Skeletal muscle tissue (tissue), 3 donors: ENCODE measurements at regions not wholly inside any gene's neighbourhood (a gene's known extent, or its start where the extent isn't known, plus 50 kb on each side); places are given as distances from the start of the nearest gene placed in this dataset.
A peak's percentile ranks its signal among the peaks of the same experiment; 100 is the strongest.

Source experiments
- H3K27ac ChIP-seq: one replicate; pipeline ENCODE4 v1.7.0; 2013; ENCODE audit warnings: mild to moderate bottlenecking, low read depth, low read length, inconsistent platforms
- H3K27me3 ChIP-seq, 3 donors: one replicate each; pipeline ENCODE4 v1.7.0; 2013; ENCODE audit warnings: low read length in 3 of 3; ENCODE audit not compliant: control insufficient read depth in 3 of 3, insufficient read depth in 3 of 3
- H3K36me3 ChIP-seq, 3 donors: one replicate each; pipeline ENCODE4 v1.7.0; 2013; ENCODE audit warnings: low read length in 3 of 3; ENCODE audit not compliant: control insufficient read depth in 3 of 3, insufficient read depth in 3 of 3
- H3K4me1 ChIP-seq, 3 donors: one replicate each; pipeline ENCODE4 v1.7.0; 2013; ENCODE audit warnings: low read length in 3 of 3, mild to moderate bottlenecking in 3 of 3; ENCODE audit not compliant: control insufficient read depth in 3 of 3, insufficient read depth in 3 of 3
- H3K4me3 ChIP-seq, 3 donors: one replicate each; pipeline ENCODE4 v1.7.0; 2013; ENCODE audit warnings: low read length in 3 of 3
- H3K9ac ChIP-seq, 3 donors: one replicate each; pipeline ENCODE4 v1.7.0; 2013; ENCODE audit warnings: low read length in 3 of 3, mild to moderate bottlenecking in 3 of 3, moderate library complexity in 2 of 3, low read depth in 1 of 3
- H3K9me3 ChIP-seq, 3 donors: one replicate each; pipeline ENCODE4 v1.7.0; 2013; ENCODE audit warnings: low read length in 3 of 3; ENCODE audit not compliant: control insufficient read depth in 3 of 3
- donor health status: Osteomylitis.

GRCh38 chr3:150072576-150072975 is 101.9 kb upstream of the PFN2 start:
- Histone ChIP-seq H3K27me3 (no peaks in the 10 kb centered on the region), H3K9me3 (peaks cover 0 to 3% (median 0%) of the 10 kb centered on the region in 3 donors), H3K4me1 (peaks cover 26 to 42% (median 38%) of the 10 kb centered on the region in 3 donors)

DNA sequence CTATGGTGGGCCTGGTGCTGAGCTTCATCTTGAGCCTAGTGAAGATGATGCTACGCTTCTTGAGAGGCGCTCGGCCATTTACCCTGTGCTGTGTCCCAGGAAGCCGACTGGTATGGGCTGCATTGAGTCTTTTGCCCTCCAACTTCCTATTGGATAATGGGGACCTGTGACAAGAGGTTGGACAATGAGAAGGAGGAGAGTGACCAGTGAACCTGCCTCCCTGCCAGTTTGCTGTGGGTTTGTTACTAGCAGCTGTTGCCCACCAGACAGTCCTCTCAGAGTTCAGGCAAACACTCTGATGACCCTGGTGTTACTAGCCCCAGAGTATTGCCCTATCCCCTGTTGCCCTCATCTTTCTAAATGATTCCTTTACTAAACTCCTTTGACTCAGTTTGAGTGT is 99.6 kb upstream of the PFN2 start:
- Histone ChIP-seq H3K27ac (peak overlapping the region; percentile 89), H3K4me3 (peak overlapping the region in 2 of 3 donors; percentile 22 to 29), H3K9ac (peak overlapping the region in 1 of 3 donors; percentile 33), H3K27me3 (no peaks in the 10 kb centered on the region), H3K4me1 (peaks cover 26 to 45% (median 40%) of the 10 kb centered on the region in 3 donors), H3K36me3 (no peaks in the 10 kb centered on the region), H3K9me3 (no peaks in the 10 kb centered on the region)

More at GRCh38 chr3:150072576-150072975, 101.9 kb upstream of the PFN2 start:
- Histone ChIP-seq H3K27ac (no peak overlapping the region), H3K9ac (no peak overlapping the region), H3K36me3 (no peaks in the 10 kb centered on the region), H3K4me3 (no peak overlapping the region)

GRCh38 chr3:150069633-150070032 is 98.9 kb upstream of the PFN2 start:
- Histone ChIP-seq H3K9ac (peak overlapping the region in 1 of 3 donors; percentile 33), H3K27me3 (no peaks in the 10 kb centered on the region), H3K36me3 (no peaks in the 10 kb centered on the region), H3K4me3 (peak overlapping the region in 2 of 3 donors; percentile 22 to 29), H3K27ac (peak overlapping the region; percentile 89), H3K4me1 (peaks cover 26 to 45% (median 43%) of the 10 kb centered on the region in 3 donors), H3K9me3 (no peaks in the 10 kb centered on the region)

DNA sequence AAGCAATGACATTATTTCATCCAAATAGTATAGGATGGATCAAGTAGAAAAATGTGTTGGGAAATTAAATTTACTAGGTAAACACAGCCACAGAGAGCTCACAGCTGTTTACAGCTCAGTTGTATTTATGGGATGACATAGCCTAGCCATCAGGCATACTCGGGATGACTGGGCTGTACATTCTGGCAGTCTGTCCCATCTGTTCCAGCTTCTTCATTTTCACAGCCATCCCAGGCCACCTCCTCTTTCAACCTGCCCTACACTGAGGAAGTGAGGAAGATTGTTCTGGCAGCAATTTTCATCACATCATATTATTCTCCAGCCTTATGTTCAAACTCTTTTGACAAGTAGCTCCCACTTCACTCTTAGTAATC is 98.4 kb upstream of the PFN2 start:
- Histone ChIP-seq H3K4me3 (no peak overlapping the region), H3K36me3 (no peaks in the 10 kb centered on the region), H3K27me3 (no peaks in the 10 kb centered on the region), H3K4me1 (peaks cover 26 to 45% (median 43%) of the 10 kb centered on the region in 3 donors), H3K9me3 (no peaks in the 10 kb centered on the region), H3K9ac (peak overlapping the region in 1 of 3 donors; percentile 63), H3K27ac (peak overlapping the region; percentile 89)

GRCh38 chr3:150068440-150069153 is 97.9 kb upstream of the PFN2 start:
- Histone ChIP-seq H3K27ac (peak overlapping the region; percentile 89), H3K9ac (peak overlapping the region in 1 of 3 donors; percentile 63), H3K9me3 (no peaks in the 10 kb centered on the region), H3K27me3 (no peaks in the 10 kb centered on the region), H3K36me3 (no peaks in the 10 kb centered on the region), H3K4me3 (no peak overlapping the region), H3K4me1 (peaks cover 26 to 49% (median 46%) of the 10 kb centered on the region in 3 donors)

DNA sequence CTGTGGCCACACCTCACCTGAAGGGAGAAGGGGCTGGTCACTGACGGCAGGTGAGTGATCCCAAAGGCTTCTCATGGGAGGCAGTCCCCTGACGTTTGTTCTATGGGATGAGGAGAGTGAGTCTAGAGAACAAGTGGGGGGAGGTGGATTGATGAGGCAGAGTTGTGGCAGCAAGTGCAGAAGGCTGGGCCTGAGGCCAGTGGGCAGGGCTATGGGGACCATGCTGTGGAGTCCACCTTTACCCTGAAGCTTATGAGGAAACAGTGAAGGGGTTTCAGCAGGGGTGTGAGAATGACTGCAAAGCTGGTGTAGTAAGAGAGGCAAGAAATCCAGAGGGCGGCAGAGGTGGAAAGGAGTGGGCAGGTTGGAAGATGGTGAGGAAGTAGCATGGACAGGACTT is 96.9 kb upstream of the PFN2 start:
- Histone ChIP-seq H3K9me3 (no peaks in the 10 kb centered on the region), H3K9ac (no peak overlapping the region), H3K4me1 (peaks cover 34 to 58% (median 56%) of the 10 kb centered on the region in 3 donors), H3K36me3 (no peaks in the 10 kb centered on the region), H3K27me3 (no peaks in the 10 kb centered on the region), H3K4me3 (no peak overlapping the region), H3K27ac (no peak overlapping the region)

DNA sequence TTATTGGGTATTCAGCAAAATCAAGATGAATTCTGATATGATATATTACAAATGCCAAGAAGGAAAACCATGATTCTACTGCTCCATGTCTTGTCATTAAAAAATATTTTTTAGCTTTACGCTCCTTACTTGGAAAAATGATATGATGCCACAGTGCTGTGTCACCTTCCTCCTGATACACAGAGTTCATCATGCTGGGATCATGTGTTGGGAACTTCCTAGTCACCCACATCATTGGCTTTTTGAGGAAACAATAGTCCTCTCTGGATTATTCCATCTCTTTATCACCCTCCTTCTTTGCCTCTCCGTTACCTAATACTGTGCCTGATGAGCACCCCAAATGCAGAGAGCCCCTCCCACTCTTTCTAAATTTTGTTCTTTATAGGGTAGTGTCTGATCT is 94.3 kb upstream of the PFN2 start:
- H3K27ac ChIP-seq, result peak overlapping the region; percentile 41
- no peaks in the 10 kb centered on the region for H3K27me3 ChIP-seq
- no peaks in the 10 kb centered on the region for H3K36me3 ChIP-seq
- no peak overlapping the region for H3K9ac ChIP-seq
- H3K4me1 ChIP-seq, result peaks cover 43 to 61% (median 56%) of the 10 kb centered on the region in 3 donors
- H3K4me3 ChIP-seq, result no peak overlapping the region
- no peaks in the 10 kb centered on the region for H3K9me3 ChIP-seq

GRCh38 chr3:150063237-150063636 is 92.5 kb upstream of the PFN2 start:
- Histone ChIP-seq H3K27me3 (no peaks in the 10 kb centered on the region), H3K27ac (peak overlapping the region; percentile 94), H3K4me1 (peaks cover 32 to 56% (median 45%) of the 10 kb centered on the region in 3 donors), H3K36me3 (no peaks in the 10 kb centered on the region), H3K9me3 (no peaks in the 10 kb centered on the region), H3K9ac (peak overlapping the region in 2 of 3 donors; percentile 71 to 73), H3K4me3 (no peak overlapping the region)

GRCh38 chr3:150062492-150062891 is 91.8 kb upstream of the PFN2 start:
- Histone ChIP-seq H3K27ac (peak overlapping the region; percentile 94), H3K27me3 (no peaks in the 10 kb centered on the region), H3K4me1 (peaks cover 32 to 48% (median 43%) of the 10 kb centered on the region in 3 donors), H3K36me3 (no peaks in the 10 kb centered on the region), H3K9ac (peak overlapping the region; percentile 71 to 77 (median 73)), H3K9me3 (no peaks in the 10 kb centered on the region), H3K4me3 (peak overlapping the region; percentile 8 to 65 (median 37))

- H3K9me3 ChIP-seq, result no peaks in the 10 kb centered on the region
- peaks cover 32 to 45% (median 42%) of the 10 kb centered on the region in 3 donors for H3K4me1 ChIP-seq
- peak overlapping the region; percentile 94 for H3K27ac ChIP-seq
- H3K9ac ChIP-seq, result peak overlapping the region; percentile 36 to 73 (median 71)
- no peaks in the 10 kb centered on the region for H3K27me3 ChIP-seq
- peak overlapping the region in 1 of 3 donors; percentile 21 for H3K4me3 ChIP-seq
- H3K36me3 ChIP-seq, result no peaks in the 10 kb centered on the region
Measured at GRCh38 chr3:150061288-150062024, 90.8 kb upstream of the PFN2 start.
